Activated T-helper 1 cell treated with anti-CD3 and anti-CD28 coated beads, Interleukin-2, amount 50 U/mL, for 16 hours (primary cell): ENCODE measurements at regions not wholly inside any gene's neighbourhood (a gene's known extent, or its start where the extent isn't known, plus 50 kb on each side); places are given as distances from the start of the nearest gene placed in this dataset.

ENCODE experiments used
- DNase-seq, 2 donors: peaks; one replicate each; pipeline ENCODE4 v3.0.0-alpha.2; 2020; ENCODE audit warnings: low read depth in 1 of 2, low spot score in 1 of 2

GRCh38 chr3:106673926-106674569 is 703.2 kb upstream of the CCDC54 start:
- DNase-seq = no peak

DNA sequence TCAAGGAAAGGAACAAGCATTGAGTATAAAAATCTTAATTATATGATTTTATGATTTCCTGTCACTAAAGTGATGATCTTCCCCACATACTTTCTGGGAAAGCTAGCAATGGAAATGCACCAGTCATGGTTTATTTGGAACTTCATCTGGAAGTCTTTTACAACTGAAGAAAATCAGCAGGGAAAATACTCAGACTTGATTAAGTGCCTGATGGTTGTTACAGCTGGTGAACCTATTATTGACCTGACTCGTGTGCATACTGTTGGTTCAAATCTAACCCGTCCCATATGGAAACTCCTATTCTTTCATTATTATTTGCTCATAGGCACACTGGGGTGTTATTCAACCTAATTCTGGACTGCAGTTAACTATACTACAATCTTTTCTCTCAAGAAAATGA is 701.8 kb upstream of the CCDC54 start:
- no peak for DNase-seq

GRCh38 chr3:106678657-106679390 is 698.4 kb upstream of the CCDC54 start:
- no peak for DNase-seq

- no peak for DNase-seq
Observed at GRCh38 chr3:106683953-106684620, 693.2 kb upstream of the CCDC54 start.

DNA sequence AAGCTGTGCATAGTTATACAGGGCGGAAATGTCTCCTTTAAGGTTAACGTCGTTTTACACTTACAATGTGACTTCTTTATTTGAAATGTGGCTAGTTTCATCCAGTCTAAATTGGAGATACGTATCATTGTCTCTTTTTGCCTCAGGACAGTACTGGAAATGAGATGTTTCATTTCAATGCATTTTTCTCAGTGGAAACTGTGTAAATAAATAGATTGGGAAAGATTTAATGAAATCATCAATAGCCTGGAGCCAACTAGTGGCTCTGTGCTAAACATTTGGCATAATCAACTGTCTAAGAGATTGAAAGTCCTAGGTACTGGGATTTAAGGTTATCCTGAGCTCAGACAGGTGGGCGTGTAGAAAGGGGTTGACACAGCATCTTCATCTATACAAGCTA is 691.5 kb upstream of the CCDC54 start:
- no peak for DNase-seq

DNA sequence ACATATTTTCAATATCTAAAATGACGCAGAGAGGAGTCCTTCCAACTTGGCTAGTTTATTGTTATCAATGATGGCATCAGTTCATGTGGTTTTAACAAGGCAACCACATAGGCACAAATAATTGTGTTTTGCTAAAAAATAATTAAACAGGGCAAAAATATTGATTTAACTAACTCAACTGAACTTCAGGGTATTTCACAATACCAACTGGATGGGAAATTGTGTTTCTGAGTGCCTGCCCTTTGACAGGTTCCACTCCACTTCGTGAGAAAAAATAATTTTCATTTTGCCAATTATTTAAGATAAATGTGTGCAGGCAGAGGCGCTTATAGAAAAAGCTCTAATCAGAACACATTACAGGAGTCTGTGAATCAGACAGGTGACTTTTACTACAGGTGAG is 689.3 kb upstream of the CCDC54 start:
- DNase-seq = no peak

- DNase-seq = no peak
Observed at GRCh38 chr3:106688464-106688863, 688.8 kb upstream of the CCDC54 start.

DNA sequence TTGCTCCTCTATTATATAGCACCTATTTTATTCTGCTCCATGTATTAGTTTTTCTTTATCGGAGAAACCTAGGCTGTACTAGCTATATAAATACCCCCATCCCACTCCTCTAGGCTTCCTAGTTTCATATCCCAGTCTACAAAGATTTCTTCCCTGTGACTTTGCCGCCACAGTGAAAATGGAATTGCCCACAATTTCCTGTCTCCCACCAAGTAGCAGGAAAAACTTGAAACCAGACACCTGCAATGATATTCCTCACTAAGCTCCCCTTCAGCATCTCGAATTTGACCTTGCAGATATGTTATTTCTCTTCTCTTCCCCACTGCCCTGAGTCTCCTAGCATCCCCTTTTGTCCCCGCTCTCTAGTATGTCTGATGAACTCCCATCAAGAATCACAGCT is 685.8 kb upstream of the CCDC54 start:
- DNase-seq = no peak

GRCh38 chr3:106692624-106693023 is 684.6 kb upstream of the CCDC54 start:
- DNase-seq = no peak

DNA sequence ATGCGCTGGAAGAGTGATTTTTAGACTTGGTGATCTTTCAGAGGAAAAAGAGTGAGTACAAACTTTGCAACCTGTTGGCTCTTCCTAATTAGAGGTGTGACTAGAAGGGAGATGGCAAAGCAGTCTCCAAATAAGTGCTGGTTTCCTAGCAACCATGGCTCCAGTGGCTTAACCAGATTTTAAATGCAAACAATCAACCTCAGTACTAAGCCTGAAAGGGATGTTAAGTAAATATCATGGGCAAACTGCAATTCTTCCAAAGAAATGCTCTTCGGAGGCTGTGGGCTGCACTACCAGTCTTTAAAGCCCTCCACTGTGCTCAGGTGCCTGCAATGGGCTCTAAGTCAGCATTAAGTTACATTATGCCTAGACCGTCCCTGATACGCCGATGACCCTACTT is 678.1 kb upstream of the CCDC54 start:
- no peak for DNase-seq

- no peak for DNase-seq
Observed at GRCh38 chr3:106700981-106701380, 676.3 kb upstream of the CCDC54 start.

GRCh38 chr3:106703524-106703923 is 673.7 kb upstream of the CCDC54 start:
- no peak for DNase-seq

DNA sequence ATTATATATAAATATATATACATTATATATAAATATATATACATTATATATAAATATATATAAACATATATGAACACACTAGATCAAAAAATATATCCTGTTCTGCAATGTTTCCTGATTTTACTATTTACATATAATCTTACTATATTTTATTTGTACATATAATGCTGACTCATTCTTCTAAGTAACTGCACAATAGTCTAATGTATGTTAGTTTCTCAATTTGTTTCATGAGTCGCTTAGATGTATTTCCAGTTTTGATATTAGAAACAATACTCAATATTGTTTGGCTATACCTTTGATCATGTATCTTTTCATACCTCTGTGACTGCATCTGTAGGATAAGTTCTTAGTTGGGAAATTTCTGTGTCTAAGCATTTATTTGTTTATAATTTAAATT is 669.9 kb upstream of the CCDC54 start:
- no peak for DNase-seq

GRCh38 chr3:106710596-106710995 is 666.6 kb upstream of the CCDC54 start:
- no peak for DNase-seq

GRCh38 chr3:106711650-106712049 is 665.6 kb upstream of the CCDC54 start:
- DNase-seq = no peak

DNA sequence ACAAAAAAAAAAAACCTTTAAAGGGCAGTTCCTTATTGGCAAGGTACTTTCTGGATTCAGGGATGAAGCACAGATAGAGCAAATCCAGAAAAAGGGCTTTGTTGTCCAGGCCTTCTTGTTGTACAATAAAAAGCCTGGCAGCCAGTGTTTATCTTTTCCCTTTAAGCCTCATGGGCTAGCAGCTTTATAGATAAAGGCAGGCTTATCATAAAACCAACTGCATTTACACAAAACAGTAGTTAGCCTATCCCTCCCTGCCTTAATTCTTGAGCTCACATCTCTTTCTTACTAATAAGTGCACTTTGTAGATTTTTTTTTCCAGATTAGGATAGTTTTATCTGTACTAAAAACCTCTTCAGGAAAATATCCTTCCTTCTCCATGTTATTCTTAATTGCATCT is 662.8 kb upstream of the CCDC54 start:
- no peak for DNase-seq

GRCh38 chr3:106715286-106715685 is 662.0 kb upstream of the CCDC54 start:
- DNase-seq = no peak

- DNase-seq = no peak
Observed at GRCh38 chr3:106717178-106717780, 660.0 kb upstream of the CCDC54 start.

GRCh38 chr3:106719077-106719476 is 658.2 kb upstream of the CCDC54 start:
- DNase-seq = no peak

- DNase-seq = no peak
Observed at GRCh38 chr3:106719583-106719982, 657.7 kb upstream of the CCDC54 start.

DNA sequence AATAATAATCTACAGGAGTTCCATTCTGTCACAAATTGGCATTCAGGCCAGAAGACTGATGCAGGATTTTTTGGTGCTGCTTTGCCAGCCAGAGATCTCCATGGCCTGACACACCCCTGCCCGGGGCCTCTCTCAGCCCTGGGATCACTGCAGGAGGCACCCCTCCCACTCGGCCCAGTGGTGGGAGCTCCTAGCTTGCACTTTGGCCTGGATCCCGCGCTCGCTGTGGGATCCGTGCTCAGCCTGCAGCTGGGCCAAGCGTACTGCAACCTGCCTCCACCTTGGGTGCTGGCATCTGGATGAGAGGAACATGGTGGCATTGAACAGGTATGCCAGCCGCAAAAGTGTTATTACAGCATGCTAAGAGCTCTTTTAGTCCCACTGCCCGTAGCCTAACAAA is 656.7 kb upstream of the CCDC54 start:
- DNase-seq = no peak

DNA sequence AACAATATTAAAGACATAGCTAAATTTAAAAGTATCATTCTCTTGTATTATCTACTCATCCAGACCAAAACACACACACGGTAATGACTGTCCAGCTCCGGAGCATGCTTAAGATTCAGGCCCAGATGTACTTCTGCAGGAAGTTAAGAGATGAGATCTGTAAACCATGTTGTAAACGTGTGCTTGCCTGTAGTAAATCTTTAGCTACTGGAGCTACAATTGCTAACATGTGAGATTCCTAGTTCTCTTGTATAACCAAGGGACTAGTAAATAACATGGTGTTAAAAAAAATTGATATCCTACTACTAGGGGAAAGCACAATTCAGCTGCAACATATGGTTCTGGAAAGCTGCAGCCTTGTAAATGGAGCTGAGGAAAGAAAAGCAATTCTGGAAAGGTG is 651.7 kb upstream of the CCDC54 start:
- no peak for DNase-seq
